Mammary epithelial cell (primary cell): ENCODE measurements at regions not wholly inside any gene's neighbourhood (a gene's known extent, or its start where the extent isn't known, plus 50 kb on each side); places are given as distances from the start of the nearest gene placed in this dataset.

Source experiments
- EZH2 ChIP-seq: IDR thresholded peaks from 2 replicates; pipeline ENCODE4 v1.6.1; 2012; ENCODE audit warnings: low read length, inconsistent platforms, borderline replicate concordance
- TF ChIP-seq, protein P1 (sequence below), 2 donors: IDR thresholded peaks in 1 of 2; conservative IDR thresholded peaks in 1 of 2; 2 replicates each; pipeline ENCODE4 v1.5.1; 2011 to 2012; ENCODE audit warnings: inconsistent platforms in 2 of 2, low read length in 2 of 2, mild to moderate bottlenecking in 2 of 2, control low read depth in 1 of 2, low read depth in 1 of 2; ENCODE audit not compliant: insufficient read depth in 1 of 2; ENCODE audit errors: extremely low read depth in 1 of 2

DNA sequence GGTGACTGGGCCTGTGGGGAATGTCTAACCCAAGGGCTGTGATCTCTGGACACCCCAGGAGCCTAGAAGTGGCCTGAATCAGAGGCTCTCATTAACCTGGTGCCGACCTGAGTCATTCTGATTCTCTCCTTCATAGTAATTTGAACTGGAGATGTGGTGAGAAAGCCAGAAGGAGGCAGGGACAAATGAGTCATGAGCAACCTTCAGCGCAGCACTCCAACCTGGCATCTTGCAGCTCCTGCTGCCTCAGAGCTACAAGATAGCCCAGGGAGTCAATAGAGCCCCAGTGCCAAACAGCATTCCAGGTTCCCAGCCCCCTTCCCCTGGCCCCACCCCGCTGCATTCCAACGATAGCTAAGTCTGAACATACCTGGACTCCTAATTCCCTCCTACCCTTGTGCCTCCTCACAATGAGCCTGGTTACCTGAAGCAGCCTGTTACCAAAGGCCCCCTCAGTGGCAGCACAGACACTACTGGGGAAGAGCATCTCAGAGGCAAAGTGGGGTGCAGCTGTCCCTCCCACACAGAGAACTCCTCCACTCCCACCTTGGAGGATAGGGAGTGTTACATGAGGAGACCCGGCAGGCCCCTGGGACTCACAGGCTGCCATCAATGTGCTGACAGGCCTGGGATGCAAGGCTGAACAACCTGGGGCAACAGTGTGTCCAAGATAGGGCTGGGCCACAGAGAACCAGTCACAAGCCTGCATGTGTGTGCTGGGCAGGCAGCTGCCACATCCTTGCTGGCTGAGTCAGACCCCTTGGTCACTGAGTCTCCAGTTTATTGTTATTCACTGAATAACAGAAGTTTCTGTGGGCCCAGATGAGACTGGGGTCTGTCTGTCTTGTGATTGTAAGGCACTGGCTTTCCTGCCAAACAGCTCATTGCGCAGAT is 76.8 kb upstream of the LEP start:
- TF ChIP-seq, protein P1, sequence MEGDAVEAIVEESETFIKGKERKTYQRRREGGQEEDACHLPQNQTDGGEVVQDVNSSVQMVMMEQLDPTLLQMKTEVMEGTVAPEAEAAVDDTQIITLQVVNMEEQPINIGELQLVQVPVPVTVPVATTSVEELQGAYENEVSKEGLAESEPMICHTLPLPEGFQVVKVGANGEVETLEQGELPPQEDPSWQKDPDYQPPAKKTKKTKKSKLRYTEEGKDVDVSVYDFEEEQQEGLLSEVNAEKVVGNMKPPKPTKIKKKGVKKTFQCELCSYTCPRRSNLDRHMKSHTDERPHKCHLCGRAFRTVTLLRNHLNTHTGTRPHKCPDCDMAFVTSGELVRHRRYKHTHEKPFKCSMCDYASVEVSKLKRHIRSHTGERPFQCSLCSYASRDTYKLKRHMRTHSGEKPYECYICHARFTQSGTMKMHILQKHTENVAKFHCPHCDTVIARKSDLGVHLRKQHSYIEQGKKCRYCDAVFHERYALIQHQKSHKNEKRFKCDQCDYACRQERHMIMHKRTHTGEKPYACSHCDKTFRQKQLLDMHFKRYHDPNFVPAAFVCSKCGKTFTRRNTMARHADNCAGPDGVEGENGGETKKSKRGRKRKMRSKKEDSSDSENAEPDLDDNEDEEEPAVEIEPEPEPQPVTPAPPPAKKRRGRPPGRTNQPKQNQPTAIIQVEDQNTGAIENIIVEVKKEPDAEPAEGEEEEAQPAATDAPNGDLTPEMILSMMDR (conservative IDR thresholded peaks at IDR 0.05 in 1 of 2, IDR thresholded peaks at IDR 0.05 in 1 of 2; ENCODE audit: extremely low read depth in 1 of 2, insufficient read depth in 1 of 2, low read depth in 1 of 2, low read length in 2 of 2) = no peak
- TF ChIP-seq EZH2 = no peak
